ENCODE measurements at regions not wholly inside any gene's neighbourhood (a gene's known extent, or its start where the extent isn't known, plus 50 kb on each side); places are given as distances from the start of the nearest gene placed in this dataset.
"Not testable (repeated sequence)": the region's sequence is repeated elsewhere in the genome, so short reads cannot be mapped to it uniquely, and the experiment has no call there.

- no peak for DNase-seq (ENCODE audit: extremely low read depth in 1 of 11, low read depth in 9 of 11, low spot score in 4 of 11)
Measured at GRCh38 chr2:242034996-242035814, 165.7 kb downstream of the RTP5 start.

- DNase-seq (ENCODE audit: extremely low read depth in 1 of 11, low read depth in 9 of 11, low spot score in 4 of 11) = no peak
Measured at GRCh38 chr2:242035858-242036652, 166.5 kb downstream of the RTP5 start.

GRCh38 chr2:242036653-242036950 is 167.1 kb downstream of the RTP5 start:
- DNase-seq (ENCODE audit: extremely low read depth in 1 of 11, low read depth in 9 of 11, low spot score in 4 of 11) = no peak

- no peak for DNase-seq (ENCODE audit: extremely low read depth in 1 of 11, low read depth in 9 of 11, low spot score in 4 of 11)
Measured at GRCh38 chr2:242038166-242038927, 168.8 kb downstream of the RTP5 start.

GRCh38 chr2:242038928-242039341 is 169.4 kb downstream of the RTP5 start:
- no peak for DNase-seq (ENCODE audit: extremely low read depth in 1 of 11, low read depth in 9 of 11, low spot score in 4 of 11)

GRCh38 chr2:242040303-242040655 is 170.8 kb downstream of the RTP5 start:
- no peak for DNase-seq (ENCODE audit: extremely low read depth in 1 of 11, low read depth in 9 of 11, low spot score in 4 of 11)

- DNase-seq (ENCODE audit: extremely low read depth in 1 of 11, low read depth in 9 of 11, low spot score in 4 of 11) = no peak
Measured at GRCh38 chr2:242040681-242041080, 171.2 kb downstream of the RTP5 start.

GRCh38 chr2:242041816-242042215 is 172.3 kb downstream of the RTP5 start:
- no peak for DNase-seq (ENCODE audit: extremely low read depth in 1 of 11, low read depth in 9 of 11, low spot score in 4 of 11)

GRCh38 chr2:242043538-242044312 is 174.2 kb downstream of the RTP5 start:
- no peak for DNase-seq (ENCODE audit: extremely low read depth in 1 of 11, low read depth in 9 of 11, low spot score in 4 of 11)

- no peak for DNase-seq (ENCODE audit: extremely low read depth in 1 of 11, low read depth in 9 of 11, low spot score in 4 of 11)
Measured at GRCh38 chr2:242044313-242044590, 174.7 kb downstream of the RTP5 start.

GRCh38 chr2:242045596-242046144 is 176.1 kb downstream of the RTP5 start:
- not testable (repeated sequence) for DNase-seq (ENCODE audit: extremely low read depth in 1 of 11, low read depth in 9 of 11, low spot score in 4 of 11)

- no peak for DNase-seq (ENCODE audit: extremely low read depth in 1 of 11, low read depth in 9 of 11, low spot score in 4 of 11)
Measured at GRCh38 chr2:242046206-242046826, 176.8 kb downstream of the RTP5 start.

GRCh38 chr2:242047963-242048362 is 178.4 kb downstream of the RTP5 start:
- DNase-seq (ENCODE audit: extremely low read depth in 1 of 11, low read depth in 9 of 11, low spot score in 4 of 11) = no peak

GRCh38 chr2:242048479-242048878 is 178.9 kb downstream of the RTP5 start:
- no peak for DNase-seq (ENCODE audit: extremely low read depth in 1 of 11, low read depth in 9 of 11, low spot score in 4 of 11)

- DNase-seq (ENCODE audit: extremely low read depth in 1 of 11, low read depth in 9 of 11, low spot score in 4 of 11) = not testable (repeated sequence)
Measured at GRCh38 chr2:242049492-242049891, 180.0 kb downstream of the RTP5 start.

- DNase-seq (ENCODE audit: extremely low read depth in 1 of 11, low read depth in 9 of 11, low spot score in 4 of 11) = no peak
Measured at GRCh38 chr2:242051463-242051862, 181.9 kb downstream of the RTP5 start.

GRCh38 chr2:242052421-242052820 is 182.9 kb downstream of the RTP5 start:
- DNase-seq (ENCODE audit: extremely low read depth in 1 of 11, low read depth in 9 of 11, low spot score in 4 of 11) = no peak

GRCh38 chr2:242053921-242054320 is 184.4 kb downstream of the RTP5 start:
- DNase-seq (ENCODE audit: extremely low read depth in 1 of 11, low read depth in 9 of 11, low spot score in 4 of 11) = no peak

- DNase-seq (ENCODE audit: extremely low read depth in 1 of 11, low read depth in 9 of 11, low spot score in 4 of 11) = no peak
Measured at GRCh38 chr2:242054406-242054805, 184.9 kb downstream of the RTP5 start.

Data from renal cortex interstitium (tissue), 11 donors.